ENCODE measurements at regions not wholly inside any gene's neighbourhood (a gene's known extent, or its start where the extent isn't known, plus 50 kb on each side); places are given as distances from the start of the nearest gene placed in this dataset.
"Not testable (repeated sequence)": the region's sequence is repeated elsewhere in the genome, so short reads cannot be mapped to it uniquely, and the experiment has no call there.

- H3K27ac ChIP-seq: no peak overlapping the region
- no peak for DNase-seq (ENCODE audit: low spot score)
- H3K4me3 ChIP-seq: no peak overlapping the region
- no peak for TF ChIP-seq CTCF (IDR thresholded peaks at IDR 0.05)
Measured at GRCh38 chr4:134632056-134632455, 430.5 kb upstream of the PABPC4L start.

GRCh38 chr4:134628066-134628465 lies 426.5 kb upstream of the PABPC4L start:
- TF ChIP-seq CTCF (IDR thresholded peaks at IDR 0.05): no peak
- H3K4me3 ChIP-seq: no peak overlapping the region
- no peak overlapping the region for H3K27ac ChIP-seq
- DNase-seq (ENCODE audit: low spot score): no peak

- H3K4me3 ChIP-seq: no peak overlapping the region
- no peak overlapping the region for H3K27ac ChIP-seq
- no peak for DNase-seq (ENCODE audit: low spot score)
- TF ChIP-seq CTCF (IDR thresholded peaks at IDR 0.05): no peak
Measured at GRCh38 chr4:134627366-134627765, 425.8 kb upstream of the PABPC4L start.

- Histone ChIP-seq H3K4me3 (no peak overlapping the region), H3K27ac (no peak overlapping the region)
- no peak for DNase-seq (ENCODE audit: low spot score)
- no peak for TF ChIP-seq CTCF (IDR thresholded peaks at IDR 0.05)
Measured at GRCh38 chr4:134624365-134624764, 422.8 kb upstream of the PABPC4L start.

- not testable (repeated sequence) for DNase-seq (ENCODE audit: low spot score); H3K27ac ChIP-seq; H3K4me3 ChIP-seq
Measured at GRCh38 chr4:134622626-134623575, 421.3 kb upstream of the PABPC4L start.

- H3K27ac ChIP-seq: no peak overlapping the region
- no peak for TF ChIP-seq CTCF (IDR thresholded peaks at IDR 0.05)
- H3K4me3 ChIP-seq: no peak overlapping the region
- no peak for DNase-seq (ENCODE audit: low spot score)
Measured at GRCh38 chr4:134622199-134622598, 420.6 kb upstream of the PABPC4L start.

- H3K27ac ChIP-seq; H3K4me3 ChIP-seq; DNase-seq (ENCODE audit: low spot score): not testable (repeated sequence)
Measured at GRCh38 chr4:134621715-134622114, 420.1 kb upstream of the PABPC4L start.

- Histone ChIP-seq H3K27ac (no peak overlapping the region), H3K4me3 (no peak overlapping the region)
- TF ChIP-seq CTCF (IDR thresholded peaks at IDR 0.05): no peak
- no peak for DNase-seq (ENCODE audit: low spot score)
Measured at GRCh38 chr4:134610956-134611355, 409.4 kb upstream of the PABPC4L start.

Data from coronary artery (tissue), 2 donors.